GM13976 (cell line): ENCODE measurements at regions not wholly inside any gene's neighbourhood (a gene's known extent, or its start where the extent isn't known, plus 50 kb on each side); places are given as distances from the start of the nearest gene placed in this dataset.

Experiments used
- DNase-seq: peaks from one replicate; pipeline ENCODE4 v3.0.0; 2012; ENCODE audit warnings: low spot score
- CTCF ChIP-seq: IDR thresholded peaks from 2 replicates; pipeline ENCODE4 v1.5.1; 2012; ENCODE audit warnings: borderline replicate concordance, mild to moderate bottlenecking; ENCODE audit not compliant: insufficient read depth; ENCODE audit errors: extremely low read depth, missing control alignments, control extremely low read depth
- in situ Hi-C: fragments of 300-500 bp; cut with MboI; formaldehyde crosslinking; loops from one replicate; pipeline ENCODE4 v1.12.0; 2022; ENCODE audit warnings: low sequenced_read_pairs, mixed read lengths, inconsistent platforms; ENCODE audit not compliant: unreplicated experiment

GRCh38 chr20:62544505-62545055 lies 68.8 kb upstream of the GATA5 start:
- in situ Hi-C loops, result no loop called here
- TF ChIP-seq CTCF, result no peak
- no peak for DNase-seq

- TF ChIP-seq CTCF, result no peak
- in situ Hi-C loops, result no loop called here
- DNase-seq, result no peak
These were observed 69.5 kb upstream of the GATA5 start for GRCh38 chr20:62545271-62545670.

GRCh38 chr20:62545901-62546525 lies 70.2 kb upstream of the GATA5 start:
- no peak for TF ChIP-seq CTCF
- in situ Hi-C loops, result no loop called here
- DNase-seq, result no peak

- no peak for TF ChIP-seq CTCF
- in situ Hi-C loops, result no loop called here
- no peak for DNase-seq
These were observed 70.8 kb upstream of the GATA5 start for GRCh38 chr20:62546606-62547005.

- in situ Hi-C loops, result no loop called here
- TF ChIP-seq CTCF, result no peak
These were observed 71.6 kb upstream of the GATA5 start for GRCh38 chr20:62547364-62547763.

GRCh38 chr20:62548471-62548870 lies 72.7 kb upstream of the GATA5 start:
- no peak for DNase-seq
- no peak for TF ChIP-seq CTCF
- in situ Hi-C loops, result no loop called here

More at GRCh38 chr20:62547364-62547763, 71.6 kb upstream of the GATA5 start:
- no peak for DNase-seq

GRCh38 chr20:62549029-62549428 lies 73.2 kb upstream of the GATA5 start:
- in situ Hi-C loops, result no loop called here
- DNase-seq, result no peak
- no peak for TF ChIP-seq CTCF
